ENCODE measurements at regions not wholly inside any gene's neighbourhood (a gene's known extent, or its start where the extent isn't known, plus 50 kb on each side); places are given as distances from the start of the nearest gene placed in this dataset.

DNA sequence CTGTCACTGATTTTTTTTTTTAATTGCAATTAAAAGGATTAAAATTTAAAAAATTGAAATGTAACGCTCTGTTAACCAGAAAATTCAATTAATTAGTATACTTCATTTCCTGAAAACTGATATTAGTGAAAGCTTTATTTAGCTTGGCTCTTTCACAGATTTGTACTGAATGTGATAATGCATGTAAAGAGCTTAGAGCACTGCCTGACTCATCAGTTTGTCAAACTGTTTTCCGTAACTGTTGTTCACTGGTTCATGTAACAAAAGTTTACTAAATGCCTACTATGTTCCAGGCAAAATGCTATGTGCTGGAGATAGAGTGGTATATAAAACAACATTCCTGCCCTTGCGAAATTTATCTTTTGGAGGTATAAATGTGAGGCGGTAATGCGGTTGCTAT is 471.7 kb downstream of the SH2D1A start:
- Histone ChIP-seq H3K9me3 (replicated peaks in 1 of 3) (no peaks in the 10 kb centered on the region), H3K4me1 (replicated peaks in 1 of 2) (no peaks in the 10 kb centered on the region), H3K36me3 (replicated peaks in 1 of 2) (no peaks in the 10 kb centered on the region), H3K4me3 (no peak overlapping the region), H3K27me3 (no peaks in the 10 kb centered on the region), H3K27ac (no peak overlapping the region)
- WGBS, 4 donors: 69 to 82% (median 73%) methylated on average over 5 of the region's 5 CpGs
- intact Hi-C loops (cut with DNase I): no loop called here
- TF ChIP-seq, protein P1, sequence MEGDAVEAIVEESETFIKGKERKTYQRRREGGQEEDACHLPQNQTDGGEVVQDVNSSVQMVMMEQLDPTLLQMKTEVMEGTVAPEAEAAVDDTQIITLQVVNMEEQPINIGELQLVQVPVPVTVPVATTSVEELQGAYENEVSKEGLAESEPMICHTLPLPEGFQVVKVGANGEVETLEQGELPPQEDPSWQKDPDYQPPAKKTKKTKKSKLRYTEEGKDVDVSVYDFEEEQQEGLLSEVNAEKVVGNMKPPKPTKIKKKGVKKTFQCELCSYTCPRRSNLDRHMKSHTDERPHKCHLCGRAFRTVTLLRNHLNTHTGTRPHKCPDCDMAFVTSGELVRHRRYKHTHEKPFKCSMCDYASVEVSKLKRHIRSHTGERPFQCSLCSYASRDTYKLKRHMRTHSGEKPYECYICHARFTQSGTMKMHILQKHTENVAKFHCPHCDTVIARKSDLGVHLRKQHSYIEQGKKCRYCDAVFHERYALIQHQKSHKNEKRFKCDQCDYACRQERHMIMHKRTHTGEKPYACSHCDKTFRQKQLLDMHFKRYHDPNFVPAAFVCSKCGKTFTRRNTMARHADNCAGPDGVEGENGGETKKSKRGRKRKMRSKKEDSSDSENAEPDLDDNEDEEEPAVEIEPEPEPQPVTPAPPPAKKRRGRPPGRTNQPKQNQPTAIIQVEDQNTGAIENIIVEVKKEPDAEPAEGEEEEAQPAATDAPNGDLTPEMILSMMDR (IDR thresholded peaks at IDR 0.05): no peak
- TF ChIP-seq POLR2A (IDR thresholded peaks at IDR 0.05): no peak
- DNase-seq: no peak

DNA sequence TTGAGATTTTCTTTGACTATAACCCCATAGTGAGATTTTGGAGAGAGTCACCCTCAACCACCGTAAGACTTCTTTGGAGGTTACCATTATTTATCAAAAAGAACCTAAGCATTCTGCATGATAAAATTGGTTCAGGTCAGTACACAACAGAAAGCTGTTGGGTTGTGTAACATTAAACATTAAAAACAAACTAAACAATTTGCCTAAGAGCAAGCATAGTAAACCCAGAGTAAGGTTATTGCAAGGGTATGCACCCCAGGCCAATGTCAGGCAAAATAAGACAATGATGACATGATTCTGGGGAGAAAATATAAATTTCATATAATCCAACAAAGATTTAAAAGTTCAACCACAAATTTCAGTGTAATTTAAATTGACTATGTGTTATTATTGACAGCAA is 472.4 kb downstream of the SH2D1A start:
- Histone ChIP-seq H3K4me3 (no peak overlapping the region), H3K4me1 (replicated peaks in 1 of 2) (no peaks in the 10 kb centered on the region), H3K36me3 (replicated peaks in 1 of 2) (no peaks in the 10 kb centered on the region), H3K27me3 (no peaks in the 10 kb centered on the region), H3K27ac (no peak overlapping the region), H3K9me3 (replicated peaks in 1 of 3) (no peaks in the 10 kb centered on the region)
- TF ChIP-seq, protein P1 (IDR thresholded peaks at IDR 0.05): no peak
- no peak for TF ChIP-seq POLR2A (IDR thresholded peaks at IDR 0.05)
- WGBS, 4 donors: 82 to 97% (median 88%) methylated on average over 1 of the region's 1 CpG
- intact Hi-C loops (cut with DNase I): no loop called here
- DNase-seq: no peak

DNA sequence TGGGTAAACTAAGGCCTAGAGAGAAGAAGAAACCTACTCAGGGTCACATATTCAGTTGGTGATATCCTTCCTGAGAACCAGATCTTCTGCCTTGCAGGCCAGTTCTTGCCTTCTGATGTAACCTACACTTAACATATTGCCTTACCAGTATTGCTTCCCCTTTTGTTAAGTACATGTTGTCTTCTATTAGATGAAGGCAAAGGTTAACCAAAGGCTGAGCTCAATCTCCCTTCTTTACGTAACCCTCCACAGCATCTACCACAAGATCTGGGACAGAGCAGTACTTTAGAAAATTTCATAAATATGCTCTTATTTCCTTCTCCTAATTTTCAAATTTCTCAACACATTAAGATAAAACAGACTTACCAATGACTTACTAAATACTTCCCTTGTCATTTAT is 474.4 kb downstream of the SH2D1A start:
- H3K4me1 ChIP-seq (replicated peaks in 1 of 2): no peaks in the 10 kb centered on the region
- no peaks in the 10 kb centered on the region for H3K27me3 ChIP-seq
- H3K27ac ChIP-seq: no peak overlapping the region
- TF ChIP-seq, protein P1 (IDR thresholded peaks at IDR 0.05): no peak
- no peak for TF ChIP-seq POLR2A (IDR thresholded peaks at IDR 0.05)
- intact Hi-C loops (cut with DNase I): no loop called here
- H3K4me3 ChIP-seq: no peak overlapping the region
- H3K36me3 ChIP-seq (replicated peaks in 1 of 2): no peaks in the 10 kb centered on the region
- DNase-seq: no peak
- WGBS, 4 donors: 79 to 94% (median 87%) methylated on average over 1 of the region's 1 CpG
- H3K9me3 ChIP-seq (replicated peaks in 1 of 3): no peaks in the 10 kb centered on the region

DNA sequence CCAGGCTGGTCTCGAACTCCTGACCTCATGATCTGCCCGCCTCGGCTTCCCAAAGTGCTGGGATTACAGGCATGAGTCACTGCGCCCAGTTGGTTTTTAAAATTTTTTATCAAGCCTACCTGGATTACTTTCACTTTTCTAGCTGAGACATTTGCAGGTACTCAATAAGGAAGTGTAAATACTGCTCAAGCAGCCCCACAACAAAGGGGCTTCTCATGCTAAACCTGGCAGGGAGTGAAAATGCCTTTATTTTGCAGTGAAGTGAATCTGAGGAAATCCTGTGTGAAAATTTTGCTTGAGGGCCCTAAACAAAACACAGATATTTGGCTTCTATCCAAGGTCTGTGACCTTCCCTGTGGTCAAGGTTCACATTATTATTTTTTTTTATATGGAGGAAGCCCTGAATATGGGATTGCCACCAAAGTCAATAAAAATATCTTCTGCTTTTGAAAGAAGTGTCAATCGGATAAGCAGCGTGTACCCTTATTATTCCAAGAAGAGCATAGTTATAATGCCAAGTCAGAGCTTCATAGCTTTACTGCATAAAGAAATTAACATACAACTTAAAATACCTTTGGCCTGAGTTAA is 481.0 kb downstream of the SH2D1A start:
- Histone ChIP-seq H3K36me3 (replicated peaks in 1 of 2) (no peaks in the 10 kb centered on the region), H3K4me1 (replicated peaks in 1 of 2) (no peaks in the 10 kb centered on the region), H3K4me3 (no peak overlapping the region), H3K27ac (no peak overlapping the region), H3K27me3 (no peaks in the 10 kb centered on the region), H3K9me3 (replicated peaks in 1 of 3) (no peaks in the 10 kb centered on the region)
- DNase-seq: no peak
- WGBS, 4 donors: 73 to 85% (median 75%) methylated on average over 6 of the region's 6 CpGs
- TF ChIP-seq, protein P1 (IDR thresholded peaks at IDR 0.05): no peak
- no peak for TF ChIP-seq POLR2A (IDR thresholded peaks at IDR 0.05)
- intact Hi-C loops (cut with DNase I): no loop called here

All from adrenal gland (tissue), 9 donors.